Activated CD8-positive, alpha-beta memory T cell treated with anti-CD3 and anti-CD28 coated beads for 1 hour (primary cell): ENCODE measurements at regions not wholly inside any gene's neighbourhood (a gene's known extent, or its start where the extent isn't known, plus 50 kb on each side); places are given as distances from the start of the nearest gene placed in this dataset.
A peak's percentile ranks its signal among the peaks of the same experiment; 100 is the strongest.

Experiments
- DNase-seq, 2 donors: peaks; one replicate each; pipeline ENCODE4 v3.0.0-alpha.2; 2020; ENCODE audit warnings: low read depth in 1 of 2; ENCODE audit errors: extremely low read depth in 1 of 2

- no peak for DNase-seq
These were observed 592.0 kb upstream of the WWC1 start for GRCh38 chr5:167699432-167699831.

- DNase-seq, result no peak
These were observed 590.4 kb upstream of the WWC1 start for GRCh38 chr5:167701051-167701450.

DNA sequence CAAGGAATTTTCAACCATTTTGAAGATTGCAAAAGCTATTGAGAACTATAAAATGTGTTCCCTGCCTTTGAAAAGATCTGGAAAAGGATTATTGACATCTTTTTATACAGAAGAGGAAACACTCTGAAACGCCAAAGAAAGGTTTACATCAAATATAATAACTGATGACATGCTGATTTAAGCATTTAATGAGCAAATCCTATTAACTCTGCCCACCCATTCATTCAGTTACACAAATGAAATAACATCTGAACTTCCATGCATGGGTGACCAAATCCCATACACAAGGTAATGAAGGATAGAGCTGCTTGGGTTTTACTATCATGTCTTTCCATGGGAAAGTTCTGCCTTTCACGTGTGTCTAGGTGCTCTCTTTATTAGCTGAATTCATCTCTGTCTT, 589.4 kb upstream of the WWC1 start:
- no peak for DNase-seq

GRCh38 chr5:167708449-167708848, 583.0 kb upstream of the WWC1 start:
- no peak for DNase-seq

- DNase-seq, result no peak
These were observed 581.8 kb upstream of the WWC1 start for GRCh38 chr5:167709625-167710024.

DNA sequence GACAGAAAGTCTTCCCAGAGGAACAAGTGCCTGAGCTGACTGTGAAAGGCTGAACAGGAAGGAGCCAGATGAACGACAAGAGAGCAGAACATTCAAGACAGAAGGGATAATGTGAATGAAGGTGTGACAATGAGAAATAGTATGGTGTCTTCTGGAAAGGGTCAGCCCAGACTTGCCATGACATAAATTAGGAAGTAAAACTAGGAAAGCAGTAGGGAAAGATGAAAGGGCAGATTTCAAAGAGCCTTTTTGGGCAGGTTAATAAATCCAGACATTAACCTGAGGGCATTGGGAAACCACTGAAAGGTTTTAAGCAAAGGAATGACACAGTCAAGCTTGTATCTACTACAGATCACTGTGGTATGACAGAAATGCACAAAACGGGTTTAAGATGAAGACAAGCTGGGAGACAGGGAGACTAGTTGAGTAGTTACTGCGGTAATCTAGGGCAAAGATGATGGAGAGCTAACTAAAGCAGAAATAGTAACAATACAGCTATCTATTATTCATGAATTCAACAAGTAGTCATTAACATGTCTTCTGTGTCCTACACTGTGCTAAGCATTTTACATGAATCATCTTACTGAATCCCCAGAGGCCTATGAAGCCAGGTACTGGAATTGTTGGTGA, 580.9 kb upstream of the WWC1 start:
- no peak for DNase-seq

DNA sequence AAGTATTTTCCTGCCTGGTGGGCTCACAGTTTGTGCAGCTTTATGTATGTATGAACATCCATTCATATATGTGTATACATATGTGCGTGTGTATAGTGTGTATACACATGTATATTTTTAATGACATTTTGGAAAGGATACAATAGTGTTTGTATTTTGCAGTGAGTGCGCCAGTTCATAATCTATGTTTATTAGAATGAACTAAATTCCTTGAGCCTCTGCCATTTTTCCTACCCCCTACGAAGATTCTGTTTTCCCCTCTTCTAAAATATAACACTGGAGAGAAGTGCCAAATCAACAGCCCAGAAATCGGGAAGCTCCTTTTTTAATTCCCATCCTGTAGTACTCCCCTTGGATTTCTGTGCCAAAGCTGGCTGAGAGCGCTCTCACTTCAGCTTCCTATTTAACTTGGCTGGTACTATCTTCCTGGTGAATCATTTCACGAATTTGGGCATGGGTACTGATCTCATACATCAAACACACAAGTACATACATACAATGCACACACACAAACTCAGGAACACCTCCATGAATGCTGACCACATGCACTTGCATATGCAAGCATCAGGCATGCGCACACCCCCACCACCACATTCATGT, 578.4 kb upstream of the WWC1 start:
- DNase-seq, result no peak

GRCh38 chr5:167713896-167714295, 577.5 kb upstream of the WWC1 start:
- no peak for DNase-seq

- no peak for DNase-seq
These were observed 575.2 kb upstream of the WWC1 start for GRCh38 chr5:167716126-167716775.

DNA sequence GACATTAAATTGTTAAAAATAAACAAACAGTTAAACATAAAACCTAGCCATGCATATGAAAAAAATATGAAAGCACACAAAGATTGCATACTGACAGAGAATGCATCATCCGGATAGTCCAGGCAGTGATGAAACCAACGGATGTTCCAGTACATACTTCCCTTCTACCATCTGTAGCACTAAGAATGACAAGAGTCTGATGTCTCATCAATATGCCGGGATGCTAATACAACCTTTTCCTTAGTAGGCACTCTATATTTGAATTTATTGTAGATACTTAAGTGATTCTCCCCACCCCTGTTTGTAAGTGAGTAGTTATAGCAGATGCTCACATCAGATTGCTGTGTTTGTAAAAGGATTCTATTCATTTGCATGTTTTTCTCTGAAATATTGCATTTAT, 571.2 kb upstream of the WWC1 start:
- no peak for DNase-seq

GRCh38 chr5:167720676-167721260, 570.7 kb upstream of the WWC1 start:
- no peak for DNase-seq

DNA sequence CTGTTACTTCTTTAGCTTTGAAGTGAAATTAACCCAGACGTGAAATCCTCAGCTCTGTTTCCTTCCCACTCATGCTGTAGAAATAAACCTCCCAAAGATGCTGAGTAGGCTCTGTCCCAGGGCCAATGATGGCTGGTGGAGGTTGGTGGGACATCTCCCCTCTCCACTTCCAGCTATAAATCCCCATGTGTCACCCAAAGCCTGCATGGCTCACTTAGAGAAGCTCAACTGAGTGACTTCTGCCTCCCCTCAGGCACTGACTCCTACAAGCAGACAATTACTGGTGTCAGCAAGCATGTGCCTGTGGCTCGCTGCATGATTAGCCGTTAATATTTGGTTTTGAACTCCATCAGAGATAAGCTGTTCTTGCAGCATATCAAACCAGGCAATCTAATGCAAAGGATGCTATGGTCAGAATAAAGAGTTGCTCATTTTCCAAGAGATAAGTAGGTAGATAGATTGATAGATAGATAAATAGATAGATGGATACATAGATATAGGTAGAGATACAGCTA, 569.5 kb upstream of the WWC1 start:
- no peak for DNase-seq

DNA sequence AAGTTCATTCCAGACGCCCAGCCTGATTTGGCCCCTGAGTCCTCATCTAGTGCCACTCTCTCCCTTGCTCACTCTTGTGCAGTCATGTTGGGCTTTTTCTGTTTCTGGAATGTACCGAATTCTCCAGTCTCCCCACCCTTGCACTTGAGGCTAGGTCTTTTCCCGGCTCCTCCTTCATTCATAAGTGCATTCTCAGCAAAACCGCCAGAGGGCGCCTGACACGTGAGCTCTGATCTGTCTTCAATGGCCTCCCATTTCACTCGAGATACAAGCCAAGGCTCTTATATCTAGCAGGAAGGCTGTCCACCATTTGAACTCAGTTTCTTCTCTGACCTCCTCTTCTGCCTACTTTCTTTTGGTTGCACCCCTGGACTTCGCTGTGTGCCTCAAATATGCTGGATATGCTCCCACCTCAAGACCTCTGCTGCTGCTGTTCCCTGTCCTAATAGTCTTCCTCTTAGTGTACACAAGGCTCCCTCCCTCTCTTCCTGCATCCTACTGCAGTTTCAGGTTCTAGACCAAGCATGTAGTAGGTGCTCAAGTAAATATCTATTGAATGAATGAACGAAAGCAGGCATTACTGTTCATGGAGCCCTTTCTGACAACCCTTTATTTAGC, 568.1 kb upstream of the WWC1 start:
- DNase-seq, result peak; percentile 1 to 27

DNA sequence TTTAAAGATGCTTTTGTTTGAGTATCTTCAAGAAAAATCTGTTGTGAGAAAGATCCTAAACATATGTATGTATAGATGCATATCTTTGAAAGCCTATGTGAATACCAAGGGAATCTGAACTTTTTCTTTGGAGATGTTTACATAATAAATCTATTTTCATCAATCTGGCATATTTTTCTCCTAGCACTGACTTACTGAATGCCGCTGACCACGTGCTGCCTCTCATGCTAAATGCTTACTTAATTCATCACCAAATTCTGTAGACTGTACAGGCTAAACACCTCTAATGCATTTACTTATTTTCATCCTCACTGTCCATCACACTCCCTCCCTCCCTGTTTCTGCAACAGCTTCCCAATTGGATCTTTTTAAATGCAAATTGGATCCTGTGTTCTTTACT, 566.2 kb upstream of the WWC1 start:
- no peak for DNase-seq

DNA sequence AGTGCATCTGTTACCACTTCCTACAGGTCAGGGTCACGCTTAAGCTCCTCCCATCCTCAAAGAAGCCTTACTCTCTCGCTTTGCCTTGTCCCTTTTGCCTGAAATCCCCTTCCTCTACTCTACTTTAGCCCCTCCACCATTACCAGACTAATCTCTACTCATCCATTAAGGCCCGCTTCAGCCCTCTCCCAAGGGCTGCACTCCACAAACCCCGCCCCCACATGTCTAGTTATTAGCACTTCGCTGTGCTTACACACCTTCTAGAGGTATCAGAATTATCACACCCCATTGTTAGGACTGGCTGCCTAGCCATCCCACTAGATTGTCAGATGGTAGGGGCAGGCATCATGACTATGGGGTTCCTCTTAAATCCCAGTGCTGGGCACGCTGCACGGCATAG, 565.7 kb upstream of the WWC1 start:
- DNase-seq, result no peak

- no peak for DNase-seq
These were observed 564.8 kb upstream of the WWC1 start for GRCh38 chr5:167726642-167727041.

DNA sequence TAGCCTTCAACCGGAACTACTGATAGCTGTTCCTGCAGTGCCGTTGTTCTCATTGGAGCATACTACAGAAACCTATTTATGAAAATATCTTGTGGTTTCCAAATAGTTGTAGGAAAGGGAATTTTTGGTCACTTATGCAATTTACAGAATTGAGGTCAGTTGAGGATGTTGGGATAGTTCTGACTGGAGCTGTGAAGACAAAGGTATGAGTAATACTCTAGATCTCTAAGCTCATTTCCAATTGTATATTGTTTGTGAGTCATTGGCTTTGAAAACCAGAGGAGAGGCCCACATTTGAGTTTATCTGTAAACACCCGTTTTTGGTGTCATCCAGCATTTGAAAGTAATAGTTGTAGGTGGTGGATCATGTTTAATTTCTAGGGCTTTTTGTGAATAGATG, 561.3 kb upstream of the WWC1 start:
- DNase-seq, result no peak

GRCh38 chr5:167730656-167731055, 560.8 kb upstream of the WWC1 start:
- no peak for DNase-seq

GRCh38 chr5:167731951-167732350, 559.5 kb upstream of the WWC1 start:
- no peak for DNase-seq

DNA sequence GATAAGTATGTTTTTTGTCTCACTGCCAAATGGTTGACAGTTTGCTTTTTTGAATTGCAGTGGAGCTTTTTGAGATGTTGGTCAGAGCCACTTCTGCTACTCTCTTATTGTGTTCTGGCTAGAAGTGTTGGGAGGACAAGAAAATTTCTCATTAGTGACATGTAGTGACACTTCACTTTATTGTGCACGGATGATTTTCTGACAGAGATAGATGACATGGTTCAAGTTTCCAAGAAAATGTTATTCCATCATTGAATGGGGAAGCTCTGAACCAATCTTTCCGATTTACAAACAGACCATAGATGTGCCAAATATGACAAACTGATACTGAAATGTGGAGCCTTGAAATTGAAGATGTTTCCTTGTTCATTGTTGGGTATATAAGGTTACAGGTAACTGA, 558.9 kb upstream of the WWC1 start:
- no peak for DNase-seq

- no peak for DNase-seq
These were observed 554.5 kb upstream of the WWC1 start for GRCh38 chr5:167736992-167737391.
